ENCODE measurements at regions not wholly inside any gene's neighbourhood (a gene's known extent, or its start where the extent isn't known, plus 50 kb on each side); places are given as distances from the start of the nearest gene placed in this dataset.

- no peaks in the 10 kb centered on the region for H3K9me3 ChIP-seq (ENCODE audit: control insufficient read depth, insufficient read depth, low read length)
- no peak for TF ChIP-seq CTCF (IDR thresholded peaks at IDR 0.05; ENCODE audit: low read depth, low read length)
- DNase-seq (ENCODE audit: low read depth, low spot score): no peak
- ChIA-PET POLR2A (no interaction called here), CTCF (interaction anchor here (2.7 kb wide), 1 partner anchor 13 kb away, joined by 17 read pairs; no protein-coding TSS in a partner anchor)
- no peaks in the 10 kb centered on the region for H3K27me3 ChIP-seq (ENCODE audit: control insufficient read depth, insufficient read depth, low read length)
- no peak overlapping the region for H3K27ac ChIP-seq (ENCODE audit: low read depth, low read length)
- H3K4me3 ChIP-seq (ENCODE audit: low read depth, low read length): no peak overlapping the region
These were observed 420.5 kb upstream of the TGFBR2 start for GRCh38 chr3:30185872-30186271.

GRCh38 chr3:30186741-30187219 is 419.6 kb upstream of the TGFBR2 start:
- TF ChIP-seq CTCF (IDR thresholded peaks at IDR 0.05; ENCODE audit: low read depth, low read length): no peak
- ChIA-PET CTCF (no interaction called here), POLR2A (no interaction called here)
- Histone ChIP-seq H3K27me3 (ENCODE audit: control insufficient read depth, insufficient read depth, low read length) (no peaks in the 10 kb centered on the region), H3K4me3 (ENCODE audit: low read depth, low read length) (no peak overlapping the region), H3K27ac (ENCODE audit: low read depth, low read length) (no peak overlapping the region), H3K9me3 (ENCODE audit: control insufficient read depth, insufficient read depth, low read length) (no peaks in the 10 kb centered on the region)
- no peak for DNase-seq (ENCODE audit: low read depth, low spot score)

- Histone ChIP-seq H3K27ac (ENCODE audit: low read depth, low read length) (no peak overlapping the region), H3K9me3 (ENCODE audit: control insufficient read depth, insufficient read depth, low read length) (no peaks in the 10 kb centered on the region), H3K4me3 (ENCODE audit: low read depth, low read length) (no peak overlapping the region), H3K27me3 (ENCODE audit: control insufficient read depth, insufficient read depth, low read length) (no peaks in the 10 kb centered on the region)
- no peak for DNase-seq (ENCODE audit: low read depth, low spot score)
- CTCF ChIA-PET: interaction anchor here (2.5 kb wide), 1 partner anchor 11 kb away, joined by 24 read pairs; no protein-coding TSS in a partner anchor
- TF ChIP-seq CTCF (IDR thresholded peaks at IDR 0.05; ENCODE audit: low read depth, low read length): no peak
- POLR2A ChIA-PET: no interaction called here
These were observed 419.0 kb upstream of the TGFBR2 start for GRCh38 chr3:30187366-30187765.

GRCh38 chr3:30188713-30189112 is 417.7 kb upstream of the TGFBR2 start:
- CTCF ChIA-PET: interaction anchor here (0.9 to 2.5 kb wide), 3 partner anchors 10 to 505 kb away, joined by 3 to 24 read pairs (median 6); no protein-coding TSS in a partner anchor

GRCh38 chr3:30189900-30190299 is 416.5 kb upstream of the TGFBR2 start:
- DNase-seq (ENCODE audit: low read depth, low spot score): no peak
- ChIA-PET CTCF (interaction anchor here (1.6 kb wide), 1 partner anchor 9 kb away, joined by 14 read pairs; no protein-coding TSS in a partner anchor), POLR2A (no interaction called here)
- H3K27me3 ChIP-seq (ENCODE audit: control insufficient read depth, insufficient read depth, low read length): no peaks in the 10 kb centered on the region
- H3K9me3 ChIP-seq (ENCODE audit: control insufficient read depth, insufficient read depth, low read length): no peaks in the 10 kb centered on the region
- H3K27ac ChIP-seq (ENCODE audit: low read depth, low read length): no peak overlapping the region
- H3K4me3 ChIP-seq (ENCODE audit: low read depth, low read length): no peak overlapping the region
- no peak for TF ChIP-seq CTCF (IDR thresholded peaks at IDR 0.05; ENCODE audit: low read depth, low read length)

More at GRCh38 chr3:30188713-30189112, 417.7 kb upstream of the TGFBR2 start:
- H3K27me3 ChIP-seq (ENCODE audit: control insufficient read depth, insufficient read depth, low read length): no peaks in the 10 kb centered on the region
- POLR2A ChIA-PET: no interaction called here
- H3K9me3 ChIP-seq (ENCODE audit: control insufficient read depth, insufficient read depth, low read length): no peaks in the 10 kb centered on the region
- no peak overlapping the region for H3K4me3 ChIP-seq (ENCODE audit: low read depth, low read length)
- DNase-seq (ENCODE audit: low read depth, low spot score): no peak
- TF ChIP-seq CTCF (IDR thresholded peaks at IDR 0.05; ENCODE audit: low read depth, low read length): no peak
- no peak overlapping the region for H3K27ac ChIP-seq (ENCODE audit: low read depth, low read length)

Data from AG04450 (cell line).